ENCODE measurements at regions not wholly inside any gene's neighbourhood (a gene's known extent, or its start where the extent isn't known, plus 50 kb on each side); places are given as distances from the start of the nearest gene placed in this dataset.

DNA sequence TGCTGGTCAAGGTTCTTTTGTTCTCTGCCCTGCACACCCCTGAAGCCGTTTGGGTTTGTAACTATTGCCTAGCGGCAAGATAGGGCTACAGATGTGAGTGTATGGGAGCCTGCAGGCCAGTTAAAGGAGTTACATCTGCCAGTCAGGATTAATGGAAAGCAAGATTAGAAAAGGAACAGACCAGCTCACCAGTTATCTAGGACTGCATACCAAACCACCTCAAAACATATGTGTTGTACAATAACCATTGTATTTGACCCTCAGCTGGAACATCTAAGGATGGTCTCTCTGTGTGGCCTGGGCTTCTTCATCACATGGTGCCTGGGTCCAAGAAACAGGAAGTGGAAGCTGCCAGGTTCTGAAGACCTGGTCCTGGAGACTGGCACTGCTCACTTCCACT is 52.5 kb upstream of the FBXO28 start:
- DNase-seq: no peak

DNA sequence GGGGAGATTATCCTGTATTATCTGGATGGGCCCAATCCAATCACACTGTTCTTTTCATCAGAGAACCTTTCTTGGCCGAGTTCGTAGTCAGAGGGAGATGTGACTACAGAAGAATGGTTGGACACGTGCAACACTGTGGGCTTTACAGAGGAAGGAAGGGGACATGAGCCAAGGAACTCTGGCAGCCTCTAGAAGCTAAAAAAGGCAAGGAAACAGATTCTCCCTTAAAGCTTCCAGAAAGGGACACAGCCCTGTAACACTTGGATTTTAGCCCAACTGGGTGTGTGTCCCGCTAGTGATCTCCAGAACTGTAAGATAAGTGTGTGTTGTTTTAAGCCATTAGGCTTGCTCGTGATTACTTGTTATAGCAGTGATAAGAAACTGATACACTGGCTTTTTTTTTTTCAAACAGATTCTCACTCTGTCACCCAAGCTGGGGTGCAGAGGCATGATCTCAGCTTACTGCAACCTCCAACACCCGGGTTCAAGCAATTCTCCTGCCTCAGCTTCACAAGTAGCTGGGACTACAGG is 53.9 kb upstream of the FBXO28 start:
- Histone ChIP-seq H3K36me3 (ENCODE audit: low read depth, missing control alignments) (no peaks in the 10 kb centered on the region), H3K9me3 (no peaks in the 10 kb centered on the region), H3K4me3 (no peak overlapping the region), H3K27me3 (no peaks in the 10 kb centered on the region), H3K4me1 (no peaks in the 10 kb centered on the region), H3K27ac (no peak overlapping the region)
- intact Hi-C loops (cut with DNase I; ENCODE audit: low total_unique reads): no loop called here
- no peak for DNase-seq
- TF ChIP-seq POLR2A (IDR thresholded peaks at IDR 0.05): no peak
- TF ChIP-seq, protein P1, sequence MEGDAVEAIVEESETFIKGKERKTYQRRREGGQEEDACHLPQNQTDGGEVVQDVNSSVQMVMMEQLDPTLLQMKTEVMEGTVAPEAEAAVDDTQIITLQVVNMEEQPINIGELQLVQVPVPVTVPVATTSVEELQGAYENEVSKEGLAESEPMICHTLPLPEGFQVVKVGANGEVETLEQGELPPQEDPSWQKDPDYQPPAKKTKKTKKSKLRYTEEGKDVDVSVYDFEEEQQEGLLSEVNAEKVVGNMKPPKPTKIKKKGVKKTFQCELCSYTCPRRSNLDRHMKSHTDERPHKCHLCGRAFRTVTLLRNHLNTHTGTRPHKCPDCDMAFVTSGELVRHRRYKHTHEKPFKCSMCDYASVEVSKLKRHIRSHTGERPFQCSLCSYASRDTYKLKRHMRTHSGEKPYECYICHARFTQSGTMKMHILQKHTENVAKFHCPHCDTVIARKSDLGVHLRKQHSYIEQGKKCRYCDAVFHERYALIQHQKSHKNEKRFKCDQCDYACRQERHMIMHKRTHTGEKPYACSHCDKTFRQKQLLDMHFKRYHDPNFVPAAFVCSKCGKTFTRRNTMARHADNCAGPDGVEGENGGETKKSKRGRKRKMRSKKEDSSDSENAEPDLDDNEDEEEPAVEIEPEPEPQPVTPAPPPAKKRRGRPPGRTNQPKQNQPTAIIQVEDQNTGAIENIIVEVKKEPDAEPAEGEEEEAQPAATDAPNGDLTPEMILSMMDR (IDR thresholded peaks at IDR 0.05): no peak
- 81% methylated on average over 6 of the region's 6 CpGs for WGBS, 2 donors

More for the DNA sequence above, 52.5 kb upstream of the FBXO28 start:
- H3K27ac ChIP-seq: no peak overlapping the region
- no peaks in the 10 kb centered on the region for H3K4me1 ChIP-seq
- no peak overlapping the region for H3K4me3 ChIP-seq
- TF ChIP-seq, protein P1 (IDR thresholded peaks at IDR 0.05): no peak
- TF ChIP-seq POLR2A (IDR thresholded peaks at IDR 0.05): no peak
- H3K36me3 ChIP-seq (ENCODE audit: low read depth, missing control alignments): no peaks in the 10 kb centered on the region
- WGBS, 2 donors: 54 to 68% methylated on average over 2 of the region's 2 CpGs
- H3K27me3 ChIP-seq: no peaks in the 10 kb centered on the region
- intact Hi-C loops (cut with DNase I; ENCODE audit: low total_unique reads): no loop called here
- no peaks in the 10 kb centered on the region for H3K9me3 ChIP-seq

DNA sequence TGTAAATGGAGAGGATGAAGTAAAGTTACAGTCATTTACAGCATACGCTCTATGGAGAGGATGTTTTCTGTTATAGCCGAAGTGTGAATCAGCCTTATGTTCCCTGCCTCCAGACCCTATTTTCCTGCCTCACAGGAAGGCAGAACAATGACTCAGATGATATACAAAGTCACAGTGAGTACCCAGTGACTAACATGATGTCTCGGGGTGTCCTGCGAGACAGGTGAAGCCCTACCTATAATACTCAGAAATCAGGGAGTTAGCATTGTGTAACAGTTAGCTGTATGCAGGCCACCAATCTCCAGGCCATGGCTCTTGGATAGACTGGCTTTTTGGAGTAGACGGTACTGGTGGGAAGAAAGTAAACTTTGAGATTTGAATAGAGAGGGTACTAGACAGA is 55.6 kb upstream of the FBXO28 start:
- TF ChIP-seq POLR2A (IDR thresholded peaks at IDR 0.05): no peak
- TF ChIP-seq, protein P1 (IDR thresholded peaks at IDR 0.05): no peak
- Histone ChIP-seq H3K9me3 (no peaks in the 10 kb centered on the region), H3K27ac (no peak overlapping the region), H3K36me3 (ENCODE audit: low read depth, missing control alignments) (no peaks in the 10 kb centered on the region), H3K27me3 (no peaks in the 10 kb centered on the region), H3K4me3 (no peak overlapping the region), H3K4me1 (no peaks in the 10 kb centered on the region)
- WGBS, 2 donors: 95 to 97% methylated on average over 5 of the region's 5 CpGs
- no peak for DNase-seq
- intact Hi-C loops (cut with DNase I; ENCODE audit: low total_unique reads): no loop called here

DNA sequence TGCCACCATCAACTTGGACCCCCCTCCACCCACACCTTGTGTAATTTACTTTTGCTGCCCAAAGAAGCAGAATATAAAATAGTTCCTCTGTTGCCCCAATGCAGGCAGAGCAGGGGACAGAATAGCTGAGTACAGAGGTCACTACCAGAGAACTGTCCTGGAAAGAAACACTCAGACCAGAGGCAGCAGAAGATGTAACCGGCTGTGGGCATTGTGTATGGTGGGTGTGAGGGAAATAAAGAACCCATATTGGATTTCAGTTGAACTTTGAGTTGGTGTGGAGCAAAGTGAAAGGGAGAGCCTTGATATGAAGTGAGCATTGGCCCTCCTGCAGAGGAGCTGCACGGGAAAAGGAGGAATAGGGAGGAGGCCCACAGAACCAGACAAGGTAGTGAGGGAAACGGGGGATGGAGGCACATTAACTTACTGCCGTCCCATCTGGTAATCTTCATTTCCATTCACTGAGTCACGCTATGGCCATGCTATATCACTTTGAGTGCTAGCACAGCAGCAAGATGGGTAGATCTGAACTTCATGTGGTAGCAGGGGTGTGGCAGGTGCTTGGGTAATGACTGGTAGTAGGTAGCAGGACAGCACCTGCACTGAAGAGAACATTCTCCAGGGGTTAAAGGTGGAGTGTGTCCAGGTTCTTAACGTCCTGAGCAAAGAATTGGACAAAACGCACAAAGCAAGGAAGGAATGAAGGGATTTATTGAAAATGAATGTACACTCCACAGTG is 56.3 kb upstream of the FBXO28 start:
- WGBS, 2 donors: 82 to 83% methylated on average over 7 of the region's 7 CpGs
- no peaks in the 10 kb centered on the region for H3K27me3 ChIP-seq

More for the DNA sequence above, 56.3 kb upstream of the FBXO28 start:
- Histone ChIP-seq H3K27ac (no peak overlapping the region), H3K4me3 (no peak overlapping the region), H3K4me1 (no peaks in the 10 kb centered on the region), H3K36me3 (ENCODE audit: low read depth, missing control alignments) (no peaks in the 10 kb centered on the region), H3K9me3 (no peaks in the 10 kb centered on the region)
- intact Hi-C loops (cut with DNase I; ENCODE audit: low total_unique reads): no loop called here
- no peak for TF ChIP-seq POLR2A (IDR thresholded peaks at IDR 0.05)
- TF ChIP-seq, protein P1 (IDR thresholded peaks at IDR 0.05): no peak
- no peak for DNase-seq

All from testis (tissue), 2 donors.